ENCODE measurements at regions not wholly inside any gene's neighbourhood (a gene's known extent, or its start where the extent isn't known, plus 50 kb on each side); places are given as distances from the start of the nearest gene placed in this dataset.

DNA sequence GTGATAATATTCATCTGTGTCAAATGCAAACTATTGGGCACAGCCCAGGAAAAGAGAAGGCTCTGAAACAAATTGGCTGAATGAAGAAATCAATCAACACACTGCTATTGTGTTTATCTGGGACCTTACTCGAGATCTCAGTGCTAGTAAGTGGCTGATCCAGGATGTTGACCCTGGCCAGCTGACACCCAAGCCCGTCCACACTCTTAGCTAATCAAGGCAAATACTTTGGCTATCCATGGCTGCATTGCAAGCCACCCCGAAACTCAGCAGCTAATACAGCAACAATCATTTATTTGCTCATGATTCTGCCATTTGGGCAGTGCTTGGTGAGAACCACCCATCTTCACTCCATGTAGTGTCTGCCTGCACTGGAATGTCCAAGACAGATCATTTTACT is 74.1 kb upstream of the UBE3A start:
- intact Hi-C loops (cut with DNase I): loop anchor here (10.0 kb wide), 1 partner anchor 192 kb away; no protein-coding TSS in a partner anchor
- 67 to 82% methylated on average over 3 of the region's 3 CpGs for WGBS, 2 donors
- TF ChIP-seq CTCF (IDR thresholded peaks at IDR 0.05) (no peak), POLR2A (IDR thresholded peaks at IDR 0.05) (no peak)
- Histone ChIP-seq H3K4me1 (no peaks in the 10 kb centered on the region), H3K4me3 (replicated peaks in 1 of 3) (no peak overlapping the region), H3K9me3 (no peaks in the 10 kb centered on the region), H3K27ac (no peak overlapping the region), H3K27me3 (no peaks in the 10 kb centered on the region), H3K36me3 (no peaks in the 10 kb centered on the region)
- no peak for DNase-seq

GRCh38 chr15:25510146-25510545 is 71.3 kb upstream of the UBE3A start:
- no peak overlapping the region for H3K27ac ChIP-seq

DNA sequence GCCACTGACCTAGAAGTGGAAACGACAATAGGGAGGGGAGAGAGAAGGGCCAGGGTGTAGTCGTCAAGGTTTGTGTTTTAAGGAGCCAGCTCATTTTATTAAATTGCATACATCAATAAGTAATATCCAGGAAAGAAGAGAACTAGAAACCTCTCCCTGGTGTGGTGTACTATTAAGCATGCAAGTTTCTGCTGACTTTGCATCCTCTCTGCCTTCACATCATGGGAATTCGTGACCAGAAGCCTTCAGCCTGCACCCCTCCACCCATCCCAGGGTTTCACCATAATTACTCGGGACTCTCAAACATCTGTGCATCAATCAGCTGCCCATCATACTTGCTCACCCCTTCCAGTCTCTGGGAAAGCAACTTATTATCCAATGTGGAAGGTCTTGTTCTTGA is 70.9 kb upstream of the UBE3A start:
- no peaks in the 10 kb centered on the region for H3K9me3 ChIP-seq
- DNase-seq: no peak
- 75 to 77% methylated on average over 4 of the region's 4 CpGs for WGBS, 2 donors
- H3K4me3 ChIP-seq (replicated peaks in 1 of 3): no peak overlapping the region
- H3K27me3 ChIP-seq: no peaks in the 10 kb centered on the region
- no peak overlapping the region for H3K27ac ChIP-seq
- H3K36me3 ChIP-seq: no peaks in the 10 kb centered on the region
- H3K4me1 ChIP-seq: no peaks in the 10 kb centered on the region
- intact Hi-C loops (cut with DNase I): loop anchor here (10.0 kb wide), 3 partner anchors 195 to 1355 kb away; partner anchors contain the start of gene GABRA5
- TF ChIP-seq CTCF (IDR thresholded peaks at IDR 0.05) (no peak), POLR2A (IDR thresholded peaks at IDR 0.05) (no peak)

More at GRCh38 chr15:25510146-25510545, 71.3 kb upstream of the UBE3A start:
- no peak overlapping the region for H3K4me3 ChIP-seq (replicated peaks in 1 of 3)
- H3K36me3 ChIP-seq: no peaks in the 10 kb centered on the region
- no peaks in the 10 kb centered on the region for H3K9me3 ChIP-seq
- H3K4me1 ChIP-seq: no peaks in the 10 kb centered on the region
- no peak for TF ChIP-seq CTCF (IDR thresholded peaks at IDR 0.05)
- no peak for TF ChIP-seq POLR2A (IDR thresholded peaks at IDR 0.05)
- no peak for DNase-seq
- 94 to 97% methylated on average over 4 of the region's 4 CpGs for WGBS, 2 donors
- H3K27me3 ChIP-seq: no peaks in the 10 kb centered on the region
- intact Hi-C loops (cut with DNase I): loop anchor here (10.0 kb wide), 1 partner anchor 195 kb away; no protein-coding TSS in a partner anchor

DNA sequence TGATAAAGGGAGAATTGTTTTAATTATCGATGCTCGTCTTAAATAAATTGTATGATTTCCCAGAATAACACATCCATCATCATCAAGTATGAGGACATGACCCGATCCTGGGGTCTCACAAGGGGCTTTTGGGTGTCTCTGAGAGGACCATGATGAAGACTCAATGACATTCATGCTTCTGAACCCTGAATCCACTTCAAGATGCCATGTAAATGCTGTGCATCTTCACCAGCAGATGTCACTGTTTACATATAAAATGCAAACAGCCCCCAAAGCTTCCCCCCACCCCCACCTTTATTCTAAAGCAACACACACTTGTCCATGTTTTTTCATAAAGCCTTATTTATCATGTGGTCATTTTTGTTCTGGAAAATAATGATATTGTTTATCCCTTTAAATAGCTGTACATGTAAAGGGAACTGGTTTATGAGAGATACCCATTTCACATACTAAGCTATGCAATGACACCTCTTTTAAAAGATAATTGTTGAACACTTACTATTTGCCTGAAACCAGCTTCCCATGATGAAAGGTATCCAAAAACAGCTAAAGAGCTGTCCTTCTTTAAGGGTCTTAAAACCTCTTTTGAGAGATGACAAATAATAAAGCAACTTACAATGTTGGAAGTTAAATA is 69.7 kb upstream of the UBE3A start:
- H3K36me3 ChIP-seq: no peaks in the 10 kb centered on the region
- no peaks in the 10 kb centered on the region for H3K4me1 ChIP-seq
- TF ChIP-seq POLR2A (IDR thresholded peaks at IDR 0.05) (no peak), CTCF (IDR thresholded peaks at IDR 0.05) (peak; percentile 22 to 74 (median 60))
- no peaks in the 10 kb centered on the region for H3K9me3 ChIP-seq
- DNase-seq: no peak
- intact Hi-C loops (cut with DNase I): loop anchor here (10.0 kb wide), 2 partner anchors 374 to 1356 kb away; partner anchors contain the start of gene GABRA5
- H3K4me3 ChIP-seq (replicated peaks in 1 of 3): no peak overlapping the region
- H3K27me3 ChIP-seq: no peaks in the 10 kb centered on the region
- H3K27ac ChIP-seq: no peak overlapping the region
- WGBS, 2 donors: 46 to 60% methylated on average over 3 of the region's 3 CpGs

- no peak for TF ChIP-seq POLR2A (IDR thresholded peaks at IDR 0.05)
- no peak for TF ChIP-seq CTCF (IDR thresholded peaks at IDR 0.05)
- intact Hi-C loops (cut with DNase I): loop anchor here (10.0 kb wide), 2 partner anchors 370 to 1360 kb away; partner anchors contain the start of gene GABRA5
- no peaks in the 10 kb centered on the region for H3K36me3 ChIP-seq
- H3K27me3 ChIP-seq: no peaks in the 10 kb centered on the region
- no peak for DNase-seq
- peaks cover 6 to 10% of the 10 kb centered on the region in 2 donors for H3K4me1 ChIP-seq
- H3K9me3 ChIP-seq: no peaks in the 10 kb centered on the region
- 67 to 72% methylated on average over 6 of the region's 6 CpGs for WGBS, 2 donors
- H3K4me3 ChIP-seq (replicated peaks in 1 of 3): no peak overlapping the region
- H3K27ac ChIP-seq: no peak overlapping the region
These were observed 65.5 kb upstream of the UBE3A start for GRCh38 chr15:25504307-25504706.

All from thyroid gland (tissue), 4 donors.